Natural killer cell (primary cell): ENCODE measurements at regions not wholly inside any gene's neighbourhood (a gene's known extent, or its start where the extent isn't known, plus 50 kb on each side); places are given as distances from the start of the nearest gene placed in this dataset.

ENCODE experiments used
- ATAC-seq, 3 donors: fragments of 150-1000 bp in 2 of 3; fragments of 200-7000 bp in 1 of 3; cut with Tn5 transposase; 1 replicate in 1 of 3; 2 replicates in 2 of 3; pipeline ENCODE4 v1.10.0; 2021; ENCODE audit warnings: mild to moderate bottlenecking in 2 of 3, moderate library complexity in 2 of 3
- DNase-seq, 2 donors: peaks; one replicate each; pipeline versions ENCODE4 v3.0.0 to v3.0.0-alpha.2; 2013 to 2021; ENCODE audit warnings: mixed read lengths in 1 of 2
- H3K27ac ChIP-seq: one replicate; pipeline ENCODE4 v1.5.1; 2013; ENCODE audit warnings: mild to moderate bottlenecking, low read length
- H3K27me3 ChIP-seq: one replicate; pipeline ENCODE4 v1.6.1; 2013; ENCODE audit warnings: low read length; ENCODE audit not compliant: control insufficient read depth, insufficient read depth
- H3K36me3 ChIP-seq: one replicate; pipeline ENCODE4 v1.6.1; 2013; ENCODE audit warnings: low read length; ENCODE audit not compliant: control insufficient read depth, insufficient read depth
- H3K4me1 ChIP-seq: one replicate; pipeline ENCODE4 v1.6.1; 2013; ENCODE audit warnings: low read length; ENCODE audit not compliant: control insufficient read depth, insufficient read depth
- H3K4me3 ChIP-seq: one replicate; pipeline ENCODE4 v1.5.1; 2013; ENCODE audit warnings: low read length
- H3K9me3 ChIP-seq: one replicate; pipeline ENCODE4 v1.6.1; 2013; ENCODE audit warnings: low read length; ENCODE audit not compliant: control insufficient read depth, insufficient read depth
- H3K27ac Mint-ChIP-seq, 2 donors: one replicate each; pipeline ENCODE4 v1.8.0; 2022; ENCODE audit warnings: mild to moderate bottlenecking in 2 of 2, mixed read lengths in 2 of 2, moderate library complexity in 1 of 2
- H3K27me3 Mint-ChIP-seq, 2 donors: one replicate each; pipeline ENCODE4 v1.8.0; 2022; ENCODE audit warnings: low read depth in 2 of 2, mixed read lengths in 2 of 2
- H3K36me3 Mint-ChIP-seq: one replicate; pipeline ENCODE4 v1.8.0; 2022; ENCODE audit warnings: mixed read lengths
- H3K4me1 Mint-ChIP-seq, 2 donors: one replicate each; pipeline ENCODE4 v1.8.0; 2022; ENCODE audit warnings: mixed read lengths in 2 of 2
- H3K4me3 Mint-ChIP-seq: one replicate; pipeline ENCODE4 v1.8.0; 2022; ENCODE audit warnings: mild to moderate bottlenecking, moderate library complexity, mixed read lengths
- H3K9me3 Mint-ChIP-seq, 2 donors: one replicate each; pipeline ENCODE4 v1.8.0; 2022; ENCODE audit warnings: mixed read lengths in 2 of 2
- WGBS: methylation state at CpG from one replicate; pipeline ENCODE4 v1.1.7; 2013; ENCODE audit warnings: missing lambda C conversion rate; ENCODE audit not compliant: insufficient coverage; 5-methylcytosine and 5-hydroxymethylcytosine counted together
- intact Hi-C: fragments of 100-400 bp; cut with micrococcal nuclease; formaldehyde crosslinking; loops from one replicate; pipeline ENCODE4 v1.14.2; 2022
- TF ChIP-seq, protein P1 (sequence below): fragments of 200-600 bp; IDR thresholded peaks from one replicate; pipeline ENCODE4 v1.8.0; 2022; ENCODE audit warnings: antibody characterized with exemption

DNA sequence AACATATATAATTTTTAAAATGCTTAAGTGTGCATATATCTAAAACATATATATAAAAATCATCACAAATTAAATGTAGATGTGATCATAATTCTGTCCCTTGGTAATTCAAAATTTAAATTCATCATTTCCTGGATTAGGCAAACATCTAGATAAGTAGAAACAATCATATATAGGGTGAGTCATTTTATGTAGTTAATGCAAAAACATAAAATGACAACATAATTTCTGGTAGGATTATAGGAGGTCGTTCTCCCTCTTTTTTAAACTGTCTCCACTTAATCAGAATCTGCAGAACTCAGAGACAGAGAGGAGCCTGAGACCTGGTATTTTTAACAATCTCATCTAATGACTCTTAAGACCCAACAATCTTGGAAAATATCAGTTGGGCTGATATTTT is 333.4 kb downstream of the KCTD12 start:
- TF ChIP-seq, protein P1, sequence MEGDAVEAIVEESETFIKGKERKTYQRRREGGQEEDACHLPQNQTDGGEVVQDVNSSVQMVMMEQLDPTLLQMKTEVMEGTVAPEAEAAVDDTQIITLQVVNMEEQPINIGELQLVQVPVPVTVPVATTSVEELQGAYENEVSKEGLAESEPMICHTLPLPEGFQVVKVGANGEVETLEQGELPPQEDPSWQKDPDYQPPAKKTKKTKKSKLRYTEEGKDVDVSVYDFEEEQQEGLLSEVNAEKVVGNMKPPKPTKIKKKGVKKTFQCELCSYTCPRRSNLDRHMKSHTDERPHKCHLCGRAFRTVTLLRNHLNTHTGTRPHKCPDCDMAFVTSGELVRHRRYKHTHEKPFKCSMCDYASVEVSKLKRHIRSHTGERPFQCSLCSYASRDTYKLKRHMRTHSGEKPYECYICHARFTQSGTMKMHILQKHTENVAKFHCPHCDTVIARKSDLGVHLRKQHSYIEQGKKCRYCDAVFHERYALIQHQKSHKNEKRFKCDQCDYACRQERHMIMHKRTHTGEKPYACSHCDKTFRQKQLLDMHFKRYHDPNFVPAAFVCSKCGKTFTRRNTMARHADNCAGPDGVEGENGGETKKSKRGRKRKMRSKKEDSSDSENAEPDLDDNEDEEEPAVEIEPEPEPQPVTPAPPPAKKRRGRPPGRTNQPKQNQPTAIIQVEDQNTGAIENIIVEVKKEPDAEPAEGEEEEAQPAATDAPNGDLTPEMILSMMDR: no peak
- Histone ChIP-seq H3K36me3 (no peaks in the 10 kb centered on the region), H3K27ac (no peak overlapping the region), H3K27me3 (no peaks in the 10 kb centered on the region), H3K4me1 (no peaks in the 10 kb centered on the region), H3K9me3 (no peaks in the 10 kb centered on the region), H3K4me3 (no peak overlapping the region)
- Mint-ChIP-seq H3K27me3 (no peaks in the 10 kb centered on the region), H3K4me1 (peaks cover 0 to 6% of the 10 kb centered on the region in 2 donors), H3K27ac (no peak overlapping the region), H3K4me3 (no peak overlapping the region), H3K36me3 (no peaks in the 10 kb centered on the region), H3K9me3 (peaks cover 0 to 2% of the 10 kb centered on the region in 2 donors)
- DNase-seq (no peak), ATAC-seq (no peak)
- WGBS: no CpG with 5 or more reads among the region's 1 CpG
- intact Hi-C loops: no loop called here

DNA sequence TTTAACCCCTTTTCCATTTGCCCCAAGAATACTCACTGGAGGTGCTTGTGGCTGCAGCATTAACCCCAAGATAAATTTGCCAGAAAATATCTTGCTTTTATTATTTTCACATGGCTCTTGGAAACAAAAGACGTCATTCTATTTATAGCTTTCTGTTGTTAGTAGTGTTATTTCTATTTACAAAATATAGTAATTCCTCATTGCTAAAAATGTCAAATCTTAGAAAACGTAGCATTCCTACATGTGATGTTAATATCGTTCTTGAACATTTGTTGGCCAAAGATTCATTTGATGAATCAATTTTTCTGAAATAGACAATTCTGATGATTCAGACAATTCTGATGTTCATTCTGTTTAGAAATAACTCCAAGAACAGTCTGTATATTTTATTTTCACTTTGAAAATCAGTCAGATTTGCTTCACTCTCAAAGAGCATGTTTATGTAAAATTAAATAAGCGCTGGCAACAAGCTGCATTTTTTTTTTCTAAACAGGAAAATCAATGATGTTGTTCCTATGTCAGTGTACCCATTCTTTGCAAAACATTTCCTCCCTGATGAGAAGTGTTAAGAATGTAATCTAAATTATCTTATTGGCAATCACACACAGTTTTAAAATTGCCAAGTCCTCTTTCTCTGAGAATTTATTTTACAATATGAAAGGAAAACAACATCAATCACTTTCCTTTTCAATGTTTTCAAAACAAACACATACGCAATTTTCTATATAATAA is 334.0 kb downstream of the KCTD12 start:
- DNase-seq (no peak), ATAC-seq (no peak)
- Histone ChIP-seq H3K27ac (no peak overlapping the region), H3K36me3 (no peaks in the 10 kb centered on the region), H3K4me1 (no peaks in the 10 kb centered on the region), H3K4me3 (no peak overlapping the region), H3K27me3 (no peaks in the 10 kb centered on the region), H3K9me3 (no peaks in the 10 kb centered on the region)
- peaks cover 0 to 2% of the 10 kb centered on the region in 2 donors for H3K9me3 Mint-ChIP-seq
- intact Hi-C loops: no loop called here
- H3K4me3 Mint-ChIP-seq: no peak overlapping the region
- WGBS: no CpG with 5 or more reads among the region's 5 CpGs
- H3K36me3 Mint-ChIP-seq: no peaks in the 10 kb centered on the region
- TF ChIP-seq, protein P1: no peak
- H3K4me1 Mint-ChIP-seq: peaks cover 0 to 6% of the 10 kb centered on the region in 2 donors
- H3K27me3 Mint-ChIP-seq: no peaks in the 10 kb centered on the region
- no peak overlapping the region for H3K27ac Mint-ChIP-seq

DNA sequence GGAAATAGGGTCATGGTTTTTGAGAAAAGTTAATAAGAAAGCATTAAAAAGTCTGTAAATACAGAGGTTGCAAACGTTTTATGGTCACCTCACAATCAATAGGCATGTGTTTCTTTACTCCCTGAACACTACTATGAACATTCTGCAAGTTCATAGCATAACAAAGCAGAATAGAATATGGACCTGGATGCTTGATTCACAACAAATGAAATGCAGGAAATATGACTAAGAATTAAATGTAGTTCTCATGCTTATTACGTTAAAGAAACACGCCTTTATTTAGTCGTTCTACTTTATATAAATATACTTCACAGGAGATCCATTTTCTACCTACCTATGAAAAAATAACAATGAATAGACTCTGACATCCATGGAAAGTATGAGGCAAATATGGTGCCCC is 344.0 kb downstream of the KCTD12 start:
- 93% methylated on average over 3 of the region's 4 CpGs for WGBS
- Mint-ChIP-seq H3K27ac (no peak overlapping the region), H3K27me3 (no peaks in the 10 kb centered on the region), H3K9me3 (peaks cover 6 to 8% of the 10 kb centered on the region in 2 donors), H3K4me3 (no peak overlapping the region), H3K4me1 (no peaks in the 10 kb centered on the region), H3K36me3 (no peaks in the 10 kb centered on the region)
- intact Hi-C loops: no loop called here
- TF ChIP-seq, protein P1: no peak
- DNase-seq (no peak), ATAC-seq (no peak)
- Histone ChIP-seq H3K27me3 (no peaks in the 10 kb centered on the region), H3K9me3 (no peaks in the 10 kb centered on the region), H3K4me1 (no peaks in the 10 kb centered on the region), H3K36me3 (no peaks in the 10 kb centered on the region), H3K27ac (no peak overlapping the region), H3K4me3 (no peak overlapping the region)

DNA sequence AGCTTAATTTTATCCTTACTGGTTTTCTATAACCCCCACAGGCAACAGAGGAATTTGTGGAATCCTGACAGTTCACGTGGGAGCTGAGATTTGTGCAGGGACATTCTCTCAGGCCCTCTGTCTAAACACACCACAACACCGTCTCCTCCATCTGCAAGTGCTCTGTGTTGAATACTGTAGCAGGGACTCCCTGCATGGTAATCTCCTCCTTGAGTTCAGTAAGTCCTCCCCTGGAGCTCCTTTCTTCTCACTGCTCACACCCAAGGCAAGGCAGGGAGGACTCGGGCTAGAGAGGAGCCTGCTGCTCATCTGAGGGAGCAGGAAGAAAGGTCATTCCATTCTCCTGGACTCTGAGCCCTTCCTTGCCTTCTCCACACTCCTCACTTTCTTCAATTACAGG is 348.2 kb downstream of the KCTD12 start:
- intact Hi-C loops: no loop called here
- Histone ChIP-seq H3K4me3 (no peak overlapping the region), H3K4me1 (no peaks in the 10 kb centered on the region), H3K27ac (no peak overlapping the region), H3K27me3 (no peaks in the 10 kb centered on the region), H3K36me3 (no peaks in the 10 kb centered on the region), H3K9me3 (no peaks in the 10 kb centered on the region)
- 68% methylated on average over 3 of the region's 3 CpGs for WGBS
- no peak overlapping the region for H3K27ac Mint-ChIP-seq
- DNase-seq (no peak), ATAC-seq (no peak)
- no peaks in the 10 kb centered on the region for H3K36me3 Mint-ChIP-seq
- peaks cover 4 to 6% of the 10 kb centered on the region in 2 donors for H3K9me3 Mint-ChIP-seq
- TF ChIP-seq, protein P1: no peak
- H3K4me1 Mint-ChIP-seq: no peaks in the 10 kb centered on the region
- H3K27me3 Mint-ChIP-seq: no peaks in the 10 kb centered on the region
- H3K4me3 Mint-ChIP-seq: no peak overlapping the region
